H9 (cell line): ENCODE measurements at regions not wholly inside any gene's neighbourhood (a gene's known extent, or its start where the extent isn't known, plus 50 kb on each side); places are given as distances from the start of the nearest gene placed in this dataset.

Experiments
- DNase-seq: peaks from one replicate; pipeline ENCODE4 v3.0.0-alpha.2; 2017
- H2AFZ ChIP-seq: one replicate; pipeline ENCODE4 v1.6.1; 2013; ENCODE audit warnings: mild to moderate bottlenecking, low read length, control low read depth, moderate library complexity
- H2AK5ac ChIP-seq: 2 replicates; pipeline ENCODE4 v1.6.1; 2013; ENCODE audit warnings: low read length, control low read depth, mixed read lengths; ENCODE audit not compliant: insufficient read length
- H2BK120ac ChIP-seq: one replicate; pipeline ENCODE4 v1.6.1; 2013; ENCODE audit warnings: low read depth, mild to moderate bottlenecking, low read length, control low read depth, inconsistent platforms; ENCODE audit not compliant: poor library complexity, severe bottlenecking
- H2BK12ac ChIP-seq: 2 replicates; pipeline ENCODE4 v1.6.1; 2013; ENCODE audit warnings: low read length, control low read depth, mixed read lengths, low read depth; ENCODE audit not compliant: insufficient read length
- H2BK15ac ChIP-seq: 2 replicates; pipeline ENCODE4 v1.6.1; 2013; ENCODE audit warnings: low read depth, low read length, control low read depth
- H2BK20ac ChIP-seq: one replicate; pipeline ENCODE4 v1.6.1; 2013; ENCODE audit warnings: low read depth, mild to moderate bottlenecking, low read length, control low read depth, inconsistent platforms; ENCODE audit not compliant: poor library complexity, severe bottlenecking
- H2BK5ac ChIP-seq: 2 replicates; pipeline ENCODE4 v1.6.1; 2013; ENCODE audit warnings: low read length, control low read depth, mixed read lengths; ENCODE audit not compliant: insufficient read length
- H3K14ac ChIP-seq: 2 replicates; pipeline ENCODE4 v1.6.1; 2013; ENCODE audit warnings: low read length, control low read depth; ENCODE audit not compliant: insufficient read depth
- H3K18ac ChIP-seq: 2 replicates; pipeline ENCODE4 v1.6.1; 2013; ENCODE audit warnings: low read depth, mild to moderate bottlenecking, mixed read lengths, low read length, control low read depth; ENCODE audit not compliant: insufficient read length
- H3K23ac ChIP-seq: 2 replicates; pipeline ENCODE4 v1.6.1; 2013; ENCODE audit warnings: low read length, control low read depth, mixed read lengths, low read depth; ENCODE audit not compliant: insufficient read length
- H3K23me2 ChIP-seq: 2 replicates; pipeline ENCODE4 v1.6.1; 2013; ENCODE audit warnings: low read depth, mild to moderate bottlenecking, mixed read lengths, low read length, control low read depth; ENCODE audit not compliant: insufficient read length, poor library complexity, severe bottlenecking
- H3K27ac ChIP-seq: 2 replicates; pipeline ENCODE4 v1.5.1; 2013; ENCODE audit warnings: low read length, control low read depth, mixed read lengths, low read depth; ENCODE audit not compliant: insufficient read length
- H3K27me3 ChIP-seq: 2 replicates; pipeline ENCODE4 v1.6.1; 2013; ENCODE audit warnings: low read length, control low read depth, inconsistent platforms; ENCODE audit not compliant: insufficient read depth
- H3K4ac ChIP-seq: 2 replicates; pipeline ENCODE4 v1.6.1; 2013; ENCODE audit warnings: low read depth, mild to moderate bottlenecking, control low read depth, inconsistent platforms, low read length, moderate library complexity
- H3K4me1 ChIP-seq: 2 replicates; pipeline ENCODE4 v1.6.1; 2013; ENCODE audit warnings: low read length, control low read depth, inconsistent platforms; ENCODE audit not compliant: insufficient read depth
- H3K4me2 ChIP-seq: 2 replicates; pipeline ENCODE4 v1.6.1; 2013; ENCODE audit warnings: low read length, control low read depth, mixed read lengths; ENCODE audit not compliant: insufficient read length, insufficient read depth
- H3K56ac ChIP-seq: 2 replicates; pipeline ENCODE4 v1.6.1; 2013; ENCODE audit warnings: low read depth, mild to moderate bottlenecking, mixed read lengths, low read length, control low read depth; ENCODE audit not compliant: insufficient read length
- H3K79me1 ChIP-seq: 2 replicates; pipeline ENCODE4 v1.6.1; 2013; ENCODE audit warnings: low read depth, mild to moderate bottlenecking, moderate library complexity, low read length, control low read depth, inconsistent platforms; ENCODE audit not compliant: insufficient read depth, poor library complexity, severe bottlenecking
- H3K79me2 ChIP-seq: 2 replicates; pipeline ENCODE4 v1.6.1; 2013; ENCODE audit warnings: low read length, control low read depth, inconsistent platforms; ENCODE audit not compliant: insufficient read depth
- H3K9ac ChIP-seq: 2 replicates; pipeline ENCODE4 v1.6.1; 2013; ENCODE audit warnings: low read length, control low read depth, mixed read lengths; ENCODE audit not compliant: insufficient read length; ENCODE audit errors: extremely low read depth
- H3K9me3 ChIP-seq: one replicate; pipeline ENCODE4 v1.6.1; 2013; ENCODE audit warnings: low read depth, low read length, inconsistent platforms; ENCODE audit not compliant: control insufficient read depth
- H3T11ph ChIP-seq: one replicate; pipeline ENCODE4 v1.6.1; 2013; ENCODE audit warnings: mild to moderate bottlenecking, low read length, control low read depth, inconsistent platforms
- H4K20me1 ChIP-seq: one replicate; pipeline ENCODE4 v1.6.1; 2013; ENCODE audit not compliant: control insufficient read depth, insufficient read length, insufficient read depth
- H4K5ac ChIP-seq: 2 replicates; pipeline ENCODE4 v1.6.1; 2013; ENCODE audit warnings: low read depth, mild to moderate bottlenecking, mixed read lengths, low read length, control low read depth; ENCODE audit not compliant: insufficient read length
- H4K8ac ChIP-seq: replicated peaks from 2 replicates; pipeline ENCODE4 v1.6.1; 2013; ENCODE audit warnings: low read length, control low read depth, mixed read lengths, low read depth; ENCODE audit not compliant: insufficient read length
- H4K91ac ChIP-seq: 2 replicates; pipeline ENCODE4 v1.6.1; 2013; ENCODE audit warnings: low read depth, mild to moderate bottlenecking, moderate library complexity, mixed read lengths, low read length, control low read depth; ENCODE audit not compliant: insufficient read length
- H3K27ac Mint-ChIP-seq, 3 experiments: 2 replicates in 2 of 3; 3 replicates in 1 of 3; pipeline ENCODE4 v1.8.0; 2020 to 2021; ENCODE audit warnings: mixed read lengths in 3 of 3, mild to moderate bottlenecking in 1 of 3, moderate library complexity in 1 of 3
- H3K27me3 Mint-ChIP-seq: 2 replicates; pipeline ENCODE4 v1.8.0; 2021; ENCODE audit warnings: low read depth, mild to moderate bottlenecking, moderate library complexity, mixed read lengths
- H3K36me3 Mint-ChIP-seq, 3 experiments: 2 replicates in 2 of 3; 3 replicates in 1 of 3; pipeline ENCODE4 v1.8.0; 2020 to 2021; ENCODE audit warnings: low read depth in 3 of 3, mixed read lengths in 3 of 3; ENCODE audit not compliant: insufficient read depth in 1 of 3
- H3K4me1 Mint-ChIP-seq, 2 experiments: 2 replicates each; pipeline ENCODE4 v1.8.0; 2020; ENCODE audit warnings: mixed read lengths in 2 of 2
- H3K4me3 Mint-ChIP-seq, 2 experiments: 2 replicates in 1 of 2; 3 replicates in 1 of 2; pipeline ENCODE4 v1.8.0; 2020 to 2021; ENCODE audit warnings: mild to moderate bottlenecking in 2 of 2, mixed read lengths in 2 of 2, moderate library complexity in 1 of 2
- H3K9me3 Mint-ChIP-seq, 2 experiments: 2 replicates in 1 of 2; 3 replicates in 1 of 2; pipeline ENCODE4 v1.8.0; 2020; ENCODE audit warnings: mild to moderate bottlenecking in 2 of 2, mixed read lengths in 2 of 2, moderate library complexity in 1 of 2
- WGBS: extraction: QIAGEN DNeasy Blood & Tissue Kit; methylation state at CpG from one replicate; pipeline ENCODE4 v1.1.7; 2013; ENCODE audit warnings: missing lambda C conversion rate, low lambda C conversion rate, mixed read lengths; ENCODE audit not compliant: insufficient read length; ENCODE audit errors: extremely low coverage; 5-methylcytosine and 5-hydroxymethylcytosine counted together
- TF ChIP-seq, protein P1 (sequence below): fragments of 200-600 bp; sonication (generic); conservative IDR thresholded peaks from 3 replicates; pipeline ENCODE4 v1.8.0; 2021; ENCODE audit warnings: antibody characterized with exemption, mild to moderate bottlenecking

DNA sequence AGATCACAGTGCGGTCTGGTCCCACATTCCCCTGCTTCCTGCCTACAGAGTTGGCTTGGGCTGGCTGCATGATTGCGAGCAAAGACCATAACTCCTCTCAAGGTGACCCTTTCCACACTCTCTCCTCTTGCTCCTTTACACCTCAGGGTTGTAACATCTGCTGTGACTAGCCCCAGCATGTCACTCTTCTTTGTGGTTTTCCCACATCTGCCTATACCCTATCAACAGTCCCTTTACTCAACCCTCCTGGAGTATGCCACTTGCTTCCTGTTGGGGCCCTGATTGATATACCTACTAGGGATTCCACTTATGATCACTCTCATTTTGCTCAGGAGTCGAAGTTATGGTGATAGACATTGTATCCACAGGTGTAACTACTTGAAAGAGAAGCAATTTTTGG, 58.9 kb upstream of the SGK1 start:
- no peak overlapping the region for H4K91ac ChIP-seq
- no peak overlapping the region for H3K14ac ChIP-seq
- H3K79me2 ChIP-seq = no peaks in the 10 kb centered on the region
- no peaks in the 10 kb centered on the region for H3K23me2 ChIP-seq
- H3K79me1 ChIP-seq = no peaks in the 10 kb centered on the region
- TF ChIP-seq, protein P1, sequence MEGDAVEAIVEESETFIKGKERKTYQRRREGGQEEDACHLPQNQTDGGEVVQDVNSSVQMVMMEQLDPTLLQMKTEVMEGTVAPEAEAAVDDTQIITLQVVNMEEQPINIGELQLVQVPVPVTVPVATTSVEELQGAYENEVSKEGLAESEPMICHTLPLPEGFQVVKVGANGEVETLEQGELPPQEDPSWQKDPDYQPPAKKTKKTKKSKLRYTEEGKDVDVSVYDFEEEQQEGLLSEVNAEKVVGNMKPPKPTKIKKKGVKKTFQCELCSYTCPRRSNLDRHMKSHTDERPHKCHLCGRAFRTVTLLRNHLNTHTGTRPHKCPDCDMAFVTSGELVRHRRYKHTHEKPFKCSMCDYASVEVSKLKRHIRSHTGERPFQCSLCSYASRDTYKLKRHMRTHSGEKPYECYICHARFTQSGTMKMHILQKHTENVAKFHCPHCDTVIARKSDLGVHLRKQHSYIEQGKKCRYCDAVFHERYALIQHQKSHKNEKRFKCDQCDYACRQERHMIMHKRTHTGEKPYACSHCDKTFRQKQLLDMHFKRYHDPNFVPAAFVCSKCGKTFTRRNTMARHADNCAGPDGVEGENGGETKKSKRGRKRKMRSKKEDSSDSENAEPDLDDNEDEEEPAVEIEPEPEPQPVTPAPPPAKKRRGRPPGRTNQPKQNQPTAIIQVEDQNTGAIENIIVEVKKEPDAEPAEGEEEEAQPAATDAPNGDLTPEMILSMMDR = no peak
- H3K9ac ChIP-seq = no peak overlapping the region
- no peak overlapping the region for H3T11ph ChIP-seq
- no peak overlapping the region for H4K5ac ChIP-seq
- no peak overlapping the region for H2BK15ac ChIP-seq
- no peak overlapping the region for H3K4ac ChIP-seq
- Mint-ChIP-seq H3K4me1 (peaks cover 19 to 24% of the 10 kb centered on the region in 2 experiments), H3K27me3 (no peaks in the 10 kb centered on the region), H3K36me3 (peaks cover 0 to 6% (median 0%) of the 10 kb centered on the region in 3 experiments; a peak in 1 of 7 replicates), H3K27ac (peak overlapping the region in 2 of 3 experiments; percentile 10 to 66; a peak in 2 of 7 replicates), H3K4me3 (no peak overlapping the region), H3K9me3 (no peaks in the 10 kb centered on the region; a peak in 1 of 5 replicates)
- WGBS = no CpG with 5 or more reads among the region's 3 CpGs
- no peak overlapping the region for H2AFZ ChIP-seq
- no peak overlapping the region for H3K56ac ChIP-seq
- no peaks in the 10 kb centered on the region for H3K9me3 ChIP-seq
- no peak for DNase-seq
- H2BK120ac ChIP-seq = no peak overlapping the region
- H3K4me2 ChIP-seq = no peak overlapping the region
- no peak overlapping the region for H3K23ac ChIP-seq
- H3K4me1 ChIP-seq = peaks cover 3% of the 10 kb centered on the region; the same call in 1 of the 2 replicates
- H3K27ac ChIP-seq = no peak overlapping the region
- H2AK5ac ChIP-seq = no peak overlapping the region
- no peak overlapping the region for H2BK12ac ChIP-seq
- no peak overlapping the region for H2BK20ac ChIP-seq
- H3K27me3 ChIP-seq = no peaks in the 10 kb centered on the region
- H4K8ac ChIP-seq = no peak overlapping the region
- H3K18ac ChIP-seq = no peak overlapping the region
- H2BK5ac ChIP-seq = no peak overlapping the region
- H4K20me1 ChIP-seq = no peaks in the 10 kb centered on the region
